RWPE2 (cell line): ENCODE measurements at regions not wholly inside any gene's neighbourhood (a gene's known extent, or its start where the extent isn't known, plus 50 kb on each side); places are given as distances from the start of the nearest gene placed in this dataset.

Source experiments
- ATAC-seq: fragments of 200-7000 bp; cut with Tn5 transposase; 3 replicates; pipeline ENCODE4 v1.9.1; 2021; ENCODE audit warnings: low read depth
- DNase-seq: peaks from one replicate; pipeline ENCODE4 v3.0.0-alpha.2; 2020; ENCODE audit warnings: low spot score
- H3K27ac ChIP-seq: fragments of 450-650 bp; 2 replicates; pipeline ENCODE4 v1.5.1; 2017; ENCODE audit warnings: mild to moderate bottlenecking; ENCODE audit not compliant: poor library complexity, severe bottlenecking
- H3K27me3 ChIP-seq: fragments of 250-450 bp; sonication (Bioruptor Pico); 2 replicates; pipeline ENCODE4 v1.5.1; 2021; ENCODE audit warnings: mild to moderate bottlenecking, moderate library complexity; ENCODE audit not compliant: insufficient read depth, poor library complexity, severe bottlenecking
- H3K36me3 ChIP-seq: fragments of 250-450 bp; sonication (Bioruptor Pico); 2 replicates; pipeline ENCODE4 v1.5.1; 2020; ENCODE audit warnings: low read depth, mild to moderate bottlenecking, moderate library complexity
- H3K4me1 ChIP-seq: fragments of 250-450 bp; sonication (Bioruptor Pico); 2 replicates; pipeline ENCODE4 v1.5.1; 2021; ENCODE audit warnings: mild to moderate bottlenecking, moderate library complexity; ENCODE audit not compliant: insufficient read depth, poor library complexity, severe bottlenecking
- H3K4me3 ChIP-seq: fragments of 250-450 bp; sonication (Bioruptor Pico); 2 replicates; pipeline ENCODE4 v1.5.1; 2021; ENCODE audit warnings: mild to moderate bottlenecking, moderate library complexity; ENCODE audit not compliant: severe bottlenecking
- H3K9me3 ChIP-seq: fragments of 250-450 bp; sonication (Bioruptor Pico); 2 replicates; pipeline ENCODE4 v1.5.1; 2021; ENCODE audit warnings: mild to moderate bottlenecking, moderate library complexity; ENCODE audit not compliant: severe bottlenecking
- CTCF ChIP-seq: fragments of 450-650 bp; IDR thresholded peaks from one replicate; pipeline ENCODE4 v1.5.1; 2017; ENCODE audit warnings: mild to moderate bottlenecking, moderate library complexity; ENCODE audit not compliant: poor library complexity, severe bottlenecking

- ATAC-seq (no peak), DNase-seq (no peak)
- H3K27me3 ChIP-seq = no peaks in the 10 kb centered on the region
- TF ChIP-seq CTCF = no peak
- H3K27ac ChIP-seq = no peak overlapping the region
- no peaks in the 10 kb centered on the region for H3K9me3 ChIP-seq
- no peaks in the 10 kb centered on the region for H3K4me1 ChIP-seq
- H3K36me3 ChIP-seq = no peaks in the 10 kb centered on the region
- H3K4me3 ChIP-seq = no peak overlapping the region
Observed at GRCh38 chr12:25734529-25735180, 181.6 kb upstream of the LMNTD1 start.

GRCh38 chr12:25740617-25741016 lies 187.5 kb upstream of the LMNTD1 start:
- ATAC-seq = no peak
- H3K9me3 ChIP-seq = no peaks in the 10 kb centered on the region
- H3K27ac ChIP-seq = no peak overlapping the region
- no peaks in the 10 kb centered on the region for H3K27me3 ChIP-seq
- no peak for TF ChIP-seq CTCF
- no peak overlapping the region for H3K4me3 ChIP-seq
- no peaks in the 10 kb centered on the region for H3K36me3 ChIP-seq
- no peak for DNase-seq
- no peaks in the 10 kb centered on the region for H3K4me1 ChIP-seq

GRCh38 chr12:25741917-25742316 lies 188.8 kb upstream of the LMNTD1 start:
- H3K36me3 ChIP-seq = no peaks in the 10 kb centered on the region
- TF ChIP-seq CTCF = no peak
- H3K4me1 ChIP-seq = no peaks in the 10 kb centered on the region
- ATAC-seq = no peak
- no peak for DNase-seq
- H3K4me3 ChIP-seq = no peak overlapping the region
- no peak overlapping the region for H3K27ac ChIP-seq
- no peaks in the 10 kb centered on the region for H3K27me3 ChIP-seq
- no peaks in the 10 kb centered on the region for H3K9me3 ChIP-seq

GRCh38 chr12:25743679-25744215 lies 190.7 kb upstream of the LMNTD1 start:
- Histone ChIP-seq H3K4me1 (no peaks in the 10 kb centered on the region), H3K4me3 (no peak overlapping the region), H3K36me3 (no peaks in the 10 kb centered on the region), H3K27ac (no peak overlapping the region), H3K27me3 (no peaks in the 10 kb centered on the region), H3K9me3 (no peaks in the 10 kb centered on the region)
- no peak for TF ChIP-seq CTCF
- DNase-seq (no peak), ATAC-seq (no peak)

GRCh38 chr12:25744313-25744712 lies 191.2 kb upstream of the LMNTD1 start:
- Histone ChIP-seq H3K27ac (no peak overlapping the region), H3K9me3 (no peaks in the 10 kb centered on the region), H3K36me3 (no peaks in the 10 kb centered on the region), H3K4me3 (no peak overlapping the region), H3K4me1 (no peaks in the 10 kb centered on the region), H3K27me3 (no peaks in the 10 kb centered on the region)
- DNase-seq (no peak), ATAC-seq (no peak)
- no peak for TF ChIP-seq CTCF
